ENCODE measurements at regions not wholly inside any gene's neighbourhood (a gene's known extent, or its start where the extent isn't known, plus 50 kb on each side); places are given as distances from the start of the nearest gene placed in this dataset.

GRCh38 chr1:4147509-4147908 is 247.4 kb upstream of the C1orf174 start:
- no peak overlapping the region for H2AK9ac ChIP-seq (replicated peaks; ENCODE audit: low read depth, low read length, poor library complexity)
- no peak overlapping the region for H4K8ac ChIP-seq (ENCODE audit: low read depth in 2 of 2, low read length in 2 of 2)
- ChIA-PET POLR2A (ENCODE audit: unreplicated experiment) (no interaction called here), CTCF (no interaction called here)
- no peak overlapping the region for H3K4ac ChIP-seq (ENCODE audit: low read depth, low read length)
- no peak overlapping the region for H2AFZ ChIP-seq (replicated peaks; ENCODE audit: low read length, poor library complexity)
- ATAC-seq (ENCODE audit: low read depth) (no peak), DNase-seq (no peak)
- intact Hi-C loops (cut with micrococcal nuclease) (no loop called here), in situ Hi-C loops (cut with MboI; ENCODE audit: low sequenced_read_pairs) (no loop called here), dilution Hi-C loops (cut with HindIII; ENCODE audit: low sequenced_read_pairs, unreplicated experiment) (no loop called here)
- H3K27ac ChIP-seq (ENCODE audit: insufficient read depth, low read length): no peak overlapping the region
- H3K36me3 ChIP-seq (ENCODE audit: control insufficient read depth, insufficient read depth, low read length): no peaks in the 10 kb centered on the region
- no peak overlapping the region for H3K9ac ChIP-seq (ENCODE audit: low read depth, low read length)
- no CpG with 5 or more reads among the region's 12 CpGs for WGBS, 2 experiments (ENCODE audit: extremely low coverage in 2 of 2, insufficient read length in 1 of 2)
- H3K23ac ChIP-seq (ENCODE audit: low read depth, low read length): no peak overlapping the region
- no peak overlapping the region for H2BK120ac ChIP-seq (ENCODE audit: low read depth, low read length)
- no peak overlapping the region for H3K4me2 ChIP-seq (ENCODE audit: low read depth, low read length)
- H2BK5ac ChIP-seq (ENCODE audit: low read depth, low read length, poor library complexity, severe bottlenecking): no peak overlapping the region
- H3K14ac ChIP-seq (replicated peaks; ENCODE audit: low read depth, low read length): no peak overlapping the region
- H2AK5ac ChIP-seq (ENCODE audit: low read depth, low read length): no peak overlapping the region
- H4K91ac ChIP-seq (ENCODE audit: insufficient read depth, low read depth, low read length): no peak overlapping the region
- no peak overlapping the region for H3K4me3 ChIP-seq (ENCODE audit: insufficient read depth, low read depth, low read length)
- no peak overlapping the region for H2BK20ac ChIP-seq (ENCODE audit: low read depth, low read length)
- H2BK15ac ChIP-seq (ENCODE audit: low read depth, low read length): no peak overlapping the region
- H3K9me1 ChIP-seq (ENCODE audit: insufficient read depth, low read length): no peaks in the 10 kb centered on the region
- H3K4me1 ChIP-seq (ENCODE audit: control insufficient read depth, insufficient read depth, low read length): no peaks in the 10 kb centered on the region
- H3K56ac ChIP-seq (ENCODE audit: extremely low read depth, insufficient read depth, low read length): no peak overlapping the region
- H3K18ac ChIP-seq (ENCODE audit: low read depth, low read length): no peak overlapping the region
- no peak for TF ChIP-seq FOS (IDR thresholded peaks at IDR 0.05; ENCODE audit: low read depth, low read length)
- no peaks in the 10 kb centered on the region for H3K79me1 ChIP-seq (ENCODE audit: low read depth in 1 of 2, low read length in 2 of 2)
- no peaks in the 10 kb centered on the region for H4K20me1 ChIP-seq (ENCODE audit: insufficient read depth, low read length)
- no peak overlapping the region for H4K5ac ChIP-seq (ENCODE audit: low read depth, low read length)
- H3K9me3 ChIP-seq (ENCODE audit: control insufficient read depth, insufficient read depth, low read length): peaks cover 37% of the 10 kb centered on the region
- BruUV-seq (replicated peaks): no TSS peak
- H3K27me3 ChIP-seq (ENCODE audit: control insufficient read depth, insufficient read depth, low read length): no peaks in the 10 kb centered on the region
